GM15510 (cell line): ENCODE measurements at regions not wholly inside any gene's neighbourhood (a gene's known extent, or its start where the extent isn't known, plus 50 kb on each side); places are given as distances from the start of the nearest gene placed in this dataset.

Source experiments
- POLR2A ChIP-seq: IDR thresholded peaks from 3 replicates; pipeline ENCODE4 v1.6.1; 2011; ENCODE audit warnings: borderline replicate concordance; ENCODE audit not compliant: insufficient read length; ENCODE audit errors: extremely low read depth

GRCh38 chrX:40230646-40231045 lies 132.9 kb upstream of the BCOR start:
- no peak for TF ChIP-seq POLR2A

- TF ChIP-seq POLR2A: no peak
Observed at GRCh38 chrX:40227125-40227524, 129.4 kb upstream of the BCOR start.

GRCh38 chrX:40224658-40225057 lies 126.9 kb upstream of the BCOR start:
- no peak for TF ChIP-seq POLR2A

GRCh38 chrX:40213092-40213491 lies 115.3 kb upstream of the BCOR start:
- TF ChIP-seq POLR2A: no peak

- no peak for TF ChIP-seq POLR2A
Observed at GRCh38 chrX:40209951-40210617, 112.3 kb upstream of the BCOR start.

- no peak for TF ChIP-seq POLR2A
Observed at GRCh38 chrX:40207626-40208025, 109.9 kb upstream of the BCOR start.

GRCh38 chrX:40205471-40205870 lies 107.7 kb upstream of the BCOR start:
- no peak for TF ChIP-seq POLR2A

- TF ChIP-seq POLR2A: no peak
Observed at GRCh38 chrX:40202456-40202855, 104.7 kb upstream of the BCOR start.

GRCh38 chrX:40201329-40201885 lies 103.6 kb upstream of the BCOR start:
- TF ChIP-seq POLR2A: no peak

GRCh38 chrX:40199704-40200103 lies 101.9 kb upstream of the BCOR start:
- no peak for TF ChIP-seq POLR2A

- no peak for TF ChIP-seq POLR2A
Observed at GRCh38 chrX:40197071-40197470, 99.3 kb upstream of the BCOR start.

- TF ChIP-seq POLR2A: no peak
Observed at GRCh38 chrX:40195368-40195767, 97.6 kb upstream of the BCOR start.

- TF ChIP-seq POLR2A: no peak
Observed at GRCh38 chrX:40192196-40192595, 94.4 kb upstream of the BCOR start.

GRCh38 chrX:40189637-40190036 lies 91.9 kb upstream of the BCOR start:
- TF ChIP-seq POLR2A: no peak

- no peak for TF ChIP-seq POLR2A
Observed at GRCh38 chrX:40188573-40189417, 91.0 kb upstream of the BCOR start.

GRCh38 chrX:40184968-40185367 lies 87.2 kb upstream of the BCOR start:
- no peak for TF ChIP-seq POLR2A
